ENCODE measurements at regions not wholly inside any gene's neighbourhood (a gene's known extent, or its start where the extent isn't known, plus 50 kb on each side); places are given as distances from the start of the nearest gene placed in this dataset.

DNA sequence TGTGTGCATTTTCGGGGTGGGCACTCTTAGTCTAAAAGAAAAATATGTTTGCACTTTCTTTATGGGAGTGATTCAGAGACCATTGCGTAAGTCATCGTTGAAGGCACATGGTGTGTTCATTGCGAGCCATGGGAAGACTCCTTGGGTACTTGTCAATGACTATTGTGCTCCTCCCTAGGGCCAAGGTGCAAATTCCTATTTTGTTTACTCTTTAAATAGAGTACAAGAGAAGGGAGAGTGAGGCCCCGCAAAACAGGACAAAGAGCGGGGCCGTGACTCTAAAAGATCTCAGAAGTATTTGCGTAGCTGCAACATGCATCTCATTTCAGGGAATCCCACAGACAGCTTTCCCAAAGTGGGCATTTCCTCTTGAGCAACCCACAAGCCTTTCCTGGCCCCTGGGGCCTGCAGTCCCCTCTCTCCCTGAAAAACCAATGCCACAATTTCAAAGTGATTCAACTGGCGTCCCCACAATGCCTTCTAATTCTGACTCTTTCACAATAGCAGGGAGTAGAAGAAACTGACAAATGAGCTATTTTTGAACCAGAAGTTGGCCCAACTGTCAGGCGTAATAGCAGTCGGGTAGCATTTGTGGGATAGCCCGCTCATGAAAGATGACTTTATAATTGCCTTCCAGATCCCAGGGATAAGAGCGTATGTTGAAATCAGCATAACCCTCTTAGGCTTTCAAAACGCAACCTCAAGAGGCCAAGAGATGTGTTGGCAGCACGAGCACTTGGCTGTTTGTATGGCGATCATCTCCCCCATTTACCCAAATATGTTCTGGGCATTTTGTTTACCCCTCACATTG lies 277.9 kb upstream of the BMP2 start:
- no peak for TF ChIP-seq CTCF (IDR thresholded peaks at IDR 0.05)
- no peak overlapping the region for H3K4me3 Mint-ChIP-seq
- no peak overlapping the region for H3K27ac ChIP-seq (ENCODE audit: low read depth in 1 of 2, low read length in 2 of 2)
- H3K27ac Mint-ChIP-seq, result no peak overlapping the region
- CTCF ChIA-PET, result no interaction called here
- no peak overlapping the region for H3K4me3 ChIP-seq (ENCODE audit: low read length)
- no peaks in the 10 kb centered on the region for H3K27me3 ChIP-seq (ENCODE audit: control insufficient read depth in 1 of 2, insufficient read depth in 2 of 2, low read length in 2 of 2)
- H3K36me3 ChIP-seq (ENCODE audit: insufficient read depth, low read length), result no peaks in the 10 kb centered on the region
- no peaks in the 10 kb centered on the region for H3K4me1 Mint-ChIP-seq (ENCODE audit: low read depth)
- intact Hi-C loops (cut with DNase I, micrococcal nuclease), result no loop called here
- POLR2A ChIA-PET, result no interaction called here
- DNase-seq, result no peak
- H3K9me3 Mint-ChIP-seq, result peaks cover 6% of the 10 kb centered on the region
- H3K4me1 ChIP-seq (ENCODE audit: insufficient read depth, low read length), result no peaks in the 10 kb centered on the region
- no peaks in the 10 kb centered on the region for H3K36me3 Mint-ChIP-seq (ENCODE audit: low read depth)
- peaks cover 0 to 3% of the 10 kb centered on the region in 2 experiments for H3K9me3 ChIP-seq (ENCODE audit: control insufficient read depth in 1 of 2, insufficient read depth in 1 of 2, low read length in 2 of 2)
- H3K27me3 Mint-ChIP-seq, result no peaks in the 10 kb centered on the region
- ATAC-seq (ENCODE audit: poor library complexity), result no peak

DNA sequence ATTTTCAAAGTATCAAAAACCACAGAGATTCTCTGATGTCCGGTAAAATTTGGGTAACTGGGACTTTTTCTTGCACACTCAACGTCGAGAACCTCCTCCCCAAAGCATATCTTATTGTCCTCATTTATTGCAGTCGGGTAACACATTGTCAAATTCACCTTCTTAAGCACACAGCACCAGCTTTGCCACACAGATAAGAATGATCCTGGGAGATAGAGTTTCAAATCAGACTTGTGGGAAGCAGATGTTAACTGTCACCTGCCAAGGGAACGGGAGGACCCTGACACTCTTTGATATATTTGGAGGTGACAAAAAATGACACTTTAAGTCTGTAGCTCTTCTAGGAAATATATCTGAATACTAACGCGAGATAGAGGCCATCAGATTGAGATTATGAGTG lies 282.1 kb upstream of the BMP2 start:
- ChIA-PET POLR2A (no interaction called here), CTCF (no interaction called here)
- Histone ChIP-seq H3K27ac (ENCODE audit: low read depth in 1 of 2, low read length in 2 of 2) (no peak overlapping the region), H3K4me1 (ENCODE audit: insufficient read depth, low read length) (no peaks in the 10 kb centered on the region), H3K36me3 (ENCODE audit: insufficient read depth, low read length) (no peaks in the 10 kb centered on the region), H3K4me3 (ENCODE audit: low read length) (no peak overlapping the region), H3K9me3 (ENCODE audit: control insufficient read depth in 1 of 2, insufficient read depth in 1 of 2, low read length in 2 of 2) (peaks cover 0 to 3% of the 10 kb centered on the region in 2 experiments), H3K27me3 (ENCODE audit: control insufficient read depth in 1 of 2, insufficient read depth in 2 of 2, low read length in 2 of 2) (no peaks in the 10 kb centered on the region)
- H3K4me3 Mint-ChIP-seq, result no peak overlapping the region
- no peaks in the 10 kb centered on the region for H3K4me1 Mint-ChIP-seq (ENCODE audit: low read depth)
- no peak for ATAC-seq (ENCODE audit: poor library complexity)
- intact Hi-C loops (cut with DNase I, micrococcal nuclease), result no loop called here
- H3K27ac Mint-ChIP-seq, result no peak overlapping the region
- no peak for TF ChIP-seq CTCF (IDR thresholded peaks at IDR 0.05)
- no peaks in the 10 kb centered on the region for H3K36me3 Mint-ChIP-seq (ENCODE audit: low read depth)
- no peak for DNase-seq
- peaks cover 3% of the 10 kb centered on the region for H3K9me3 Mint-ChIP-seq
- no peaks in the 10 kb centered on the region for H3K27me3 Mint-ChIP-seq

DNA sequence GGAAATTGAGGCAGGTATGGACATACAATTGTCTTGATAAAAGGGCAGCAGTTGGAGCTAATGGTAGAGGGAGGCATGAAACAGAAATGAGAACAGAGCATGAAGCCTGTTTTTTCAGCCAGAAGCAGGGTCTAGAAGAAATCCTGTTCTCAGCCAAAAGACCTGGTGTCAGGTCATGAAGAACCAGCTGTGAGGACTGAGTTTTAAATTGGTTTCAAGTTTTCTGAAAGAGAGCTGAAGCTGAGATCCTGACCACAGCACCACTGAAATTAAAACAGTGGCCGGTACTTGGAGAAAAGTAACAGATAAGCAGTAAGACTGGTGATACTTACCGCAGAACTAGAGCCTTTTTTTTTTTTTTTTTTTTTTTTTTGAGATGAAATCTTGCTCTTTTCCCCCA lies 283.8 kb upstream of the BMP2 start:
- ChIA-PET POLR2A (no interaction called here), CTCF (no interaction called here)
- Mint-ChIP-seq H3K27ac (no peak overlapping the region), H3K4me1 (ENCODE audit: low read depth) (no peaks in the 10 kb centered on the region), H3K9me3 (peaks cover 3% of the 10 kb centered on the region), H3K4me3 (no peak overlapping the region), H3K27me3 (no peaks in the 10 kb centered on the region), H3K36me3 (ENCODE audit: low read depth) (no peaks in the 10 kb centered on the region)
- DNase-seq, result no peak
- Histone ChIP-seq H3K27ac (ENCODE audit: low read depth in 1 of 2, low read length in 2 of 2) (no peak overlapping the region), H3K9me3 (ENCODE audit: control insufficient read depth in 1 of 2, insufficient read depth in 1 of 2, low read length in 2 of 2) (no peaks in the 10 kb centered on the region), H3K27me3 (ENCODE audit: control insufficient read depth in 1 of 2, insufficient read depth in 2 of 2, low read length in 2 of 2) (no peaks in the 10 kb centered on the region), H3K4me3 (ENCODE audit: low read length) (no peak overlapping the region), H3K4me1 (ENCODE audit: insufficient read depth, low read length) (no peaks in the 10 kb centered on the region), H3K36me3 (ENCODE audit: insufficient read depth, low read length) (no peaks in the 10 kb centered on the region)
- ATAC-seq (ENCODE audit: poor library complexity), result no peak
- no peak for TF ChIP-seq CTCF (IDR thresholded peaks at IDR 0.05)
- intact Hi-C loops (cut with DNase I, micrococcal nuclease), result no loop called here
